Activated naive CD8-positive, alpha-beta T cell treated with anti-CD3 and anti-CD28 coated beads for 36 hours (primary cell): ENCODE measurements at regions not wholly inside any gene's neighbourhood (a gene's known extent, or its start where the extent isn't known, plus 50 kb on each side); places are given as distances from the start of the nearest gene placed in this dataset.
A peak's percentile ranks its signal among the peaks of the same experiment; 100 is the strongest.
"Not testable (repeated sequence)": the region's sequence is repeated elsewhere in the genome, so short reads cannot be mapped to it uniquely, and the experiment has no call there.

Experiments used
- DNase-seq: peaks from one replicate; pipeline ENCODE4 v3.0.0; 2021
- H3K27ac Mint-ChIP-seq: one replicate; pipeline ENCODE4 v1.8.0; 2022; ENCODE audit warnings: mild to moderate bottlenecking, moderate library complexity, mixed read lengths
- H3K27me3 Mint-ChIP-seq: one replicate; pipeline ENCODE4 v1.8.0; 2022; ENCODE audit warnings: mild to moderate bottlenecking, mixed read lengths
- H3K36me3 Mint-ChIP-seq: one replicate; pipeline ENCODE4 v1.8.0; 2021; ENCODE audit warnings: mild to moderate bottlenecking, mixed read lengths
- H3K4me1 Mint-ChIP-seq: one replicate; pipeline ENCODE4 v1.8.0; 2021; ENCODE audit warnings: mixed read lengths
- H3K4me3 Mint-ChIP-seq: one replicate; pipeline ENCODE4 v1.8.0; 2022; ENCODE audit warnings: mild to moderate bottlenecking, moderate library complexity, mixed read lengths
- H3K9me3 Mint-ChIP-seq: one replicate; pipeline ENCODE4 v1.8.0; 2022; ENCODE audit warnings: mixed read lengths

DNA sequence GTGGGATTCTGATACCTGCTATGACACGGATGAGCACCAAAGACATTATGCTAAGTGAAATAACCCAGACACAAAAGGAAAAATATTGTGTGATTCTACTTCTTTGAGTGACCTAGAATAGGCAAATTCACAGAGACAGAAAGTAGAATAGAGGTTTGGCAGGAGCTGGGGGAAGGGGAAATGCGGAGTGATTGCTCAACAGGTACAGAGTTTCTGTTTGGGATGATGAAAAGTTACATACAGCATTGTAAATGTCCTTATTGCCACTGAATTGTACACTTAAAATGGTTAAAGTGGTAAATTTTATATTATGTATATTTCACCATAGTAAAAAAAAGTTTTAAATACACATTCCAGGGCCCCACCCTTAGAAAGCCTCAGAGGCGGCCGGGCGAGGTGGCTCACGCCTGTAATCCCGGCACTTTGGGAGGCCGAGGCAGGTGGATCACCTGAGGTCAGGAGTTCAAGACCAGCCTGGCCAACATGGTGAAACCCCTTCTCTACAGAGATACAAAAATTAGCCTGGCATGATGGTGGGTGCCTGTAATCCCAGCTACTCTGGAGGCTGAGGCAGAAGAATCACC, 72.3 kb downstream of the ARF6 start:
- H3K4me1 Mint-ChIP-seq, result peaks cover 36% of the 10 kb centered on the region
- not testable (repeated sequence) for H3K27me3 Mint-ChIP-seq, H3K9me3 Mint-ChIP-seq

DNA sequence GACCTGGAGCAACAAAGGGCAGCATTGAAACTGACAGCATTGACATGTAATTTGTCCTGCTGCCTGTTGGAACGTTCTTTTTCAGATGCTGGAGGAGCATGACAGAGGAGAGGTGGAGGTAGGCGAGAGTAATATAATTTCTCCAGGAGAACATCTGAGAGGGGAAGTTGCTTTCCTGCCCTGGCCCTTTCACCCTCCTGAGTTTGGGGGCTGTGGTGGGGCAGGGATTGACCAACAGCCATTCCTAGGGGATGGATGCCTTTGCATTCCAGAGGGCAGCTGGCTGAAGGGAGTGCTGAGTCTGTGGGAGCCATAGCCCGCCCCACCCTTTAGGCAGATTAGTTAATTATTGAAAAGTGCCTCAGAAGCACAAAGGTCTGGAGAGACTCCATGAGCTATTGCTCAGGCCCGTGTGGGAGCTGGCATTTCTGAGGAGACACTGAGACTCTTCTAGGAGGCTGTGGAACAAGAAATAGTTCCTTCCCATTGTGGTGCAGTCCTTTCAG, 73.5 kb downstream of the ARF6 start:
- no peak for DNase-seq
- Mint-ChIP-seq H3K9me3 (peaks cover 1% of the 10 kb centered on the region), H3K27me3 (no peaks in the 10 kb centered on the region), H3K27ac (no peak overlapping the region), H3K4me1 (peaks cover 42% of the 10 kb centered on the region), H3K36me3 (no peaks in the 10 kb centered on the region), H3K4me3 (no peak overlapping the region)

More for the DNA sequence above, 72.3 kb downstream of the ARF6 start:
- not testable (repeated sequence) for DNase-seq, H3K36me3 Mint-ChIP-seq, H3K4me3 Mint-ChIP-seq, H3K27ac Mint-ChIP-seq

DNA sequence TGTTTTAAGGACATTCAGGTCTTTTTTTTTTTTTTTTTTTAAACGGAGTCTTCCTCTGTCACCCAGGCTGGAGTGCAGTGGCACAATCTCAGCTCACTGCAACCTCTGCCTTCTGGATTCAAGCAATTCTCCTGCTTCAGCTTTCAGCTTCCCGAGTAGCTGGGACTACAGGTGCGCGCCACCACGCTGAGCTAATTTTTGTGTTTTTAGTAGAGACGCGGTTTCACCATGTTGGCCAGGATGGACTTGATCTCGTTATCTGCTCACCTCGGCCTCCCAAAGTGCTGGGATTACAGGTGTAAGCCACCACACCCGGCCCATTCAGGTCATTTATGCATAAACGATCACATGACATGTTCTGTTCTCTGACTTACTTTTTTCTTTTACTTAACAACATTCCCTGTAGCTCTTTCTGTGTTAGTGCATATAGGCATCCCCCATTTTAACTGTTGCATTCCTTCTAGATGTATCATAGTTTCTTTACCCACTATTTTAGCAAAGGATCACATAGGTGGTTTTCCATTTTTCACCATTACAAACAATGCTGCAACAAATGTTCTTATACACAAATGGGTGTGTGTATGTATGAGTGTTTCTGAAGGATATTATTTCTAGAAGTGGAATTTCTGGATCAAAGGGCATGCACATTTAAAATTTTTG, 74.2 kb downstream of the ARF6 start:
- DNase-seq, result no peak
- H3K27me3 Mint-ChIP-seq, result no peaks in the 10 kb centered on the region
- peaks cover 42% of the 10 kb centered on the region for H3K4me1 Mint-ChIP-seq
- H3K27ac Mint-ChIP-seq, result no peak overlapping the region
- H3K9me3 Mint-ChIP-seq, result peaks cover 1% of the 10 kb centered on the region
- H3K4me3 Mint-ChIP-seq, result no peak overlapping the region
- no peaks in the 10 kb centered on the region for H3K36me3 Mint-ChIP-seq

DNA sequence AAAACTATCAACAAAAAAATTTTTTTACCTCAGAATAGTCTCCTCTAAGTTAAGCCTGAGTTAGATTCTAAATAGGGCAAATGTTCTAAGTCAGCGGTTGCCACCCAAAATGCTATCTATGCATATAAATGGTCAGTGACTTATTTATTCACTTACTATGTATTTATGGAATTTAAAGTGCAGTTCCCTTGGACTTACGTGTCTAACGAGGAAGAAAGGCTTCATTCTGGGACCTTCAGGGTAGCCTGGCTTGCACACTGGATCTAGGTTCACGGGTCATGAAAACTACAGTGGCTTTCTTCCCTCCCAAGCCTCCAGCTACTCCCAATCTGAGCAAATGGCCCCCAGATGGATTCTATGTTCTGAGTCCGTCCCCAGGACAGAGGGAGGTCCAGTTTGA, 77.1 kb downstream of the ARF6 start:
- no peaks in the 10 kb centered on the region for H3K36me3 Mint-ChIP-seq
- peaks cover 43% of the 10 kb centered on the region for H3K4me1 Mint-ChIP-seq
- no peak for DNase-seq
- peak overlapping the region; percentile 98 for H3K27ac Mint-ChIP-seq
- H3K4me3 Mint-ChIP-seq, result peak overlapping the region; percentile 76
- H3K27me3 Mint-ChIP-seq, result no peaks in the 10 kb centered on the region
- H3K9me3 Mint-ChIP-seq, result no peaks in the 10 kb centered on the region

DNA sequence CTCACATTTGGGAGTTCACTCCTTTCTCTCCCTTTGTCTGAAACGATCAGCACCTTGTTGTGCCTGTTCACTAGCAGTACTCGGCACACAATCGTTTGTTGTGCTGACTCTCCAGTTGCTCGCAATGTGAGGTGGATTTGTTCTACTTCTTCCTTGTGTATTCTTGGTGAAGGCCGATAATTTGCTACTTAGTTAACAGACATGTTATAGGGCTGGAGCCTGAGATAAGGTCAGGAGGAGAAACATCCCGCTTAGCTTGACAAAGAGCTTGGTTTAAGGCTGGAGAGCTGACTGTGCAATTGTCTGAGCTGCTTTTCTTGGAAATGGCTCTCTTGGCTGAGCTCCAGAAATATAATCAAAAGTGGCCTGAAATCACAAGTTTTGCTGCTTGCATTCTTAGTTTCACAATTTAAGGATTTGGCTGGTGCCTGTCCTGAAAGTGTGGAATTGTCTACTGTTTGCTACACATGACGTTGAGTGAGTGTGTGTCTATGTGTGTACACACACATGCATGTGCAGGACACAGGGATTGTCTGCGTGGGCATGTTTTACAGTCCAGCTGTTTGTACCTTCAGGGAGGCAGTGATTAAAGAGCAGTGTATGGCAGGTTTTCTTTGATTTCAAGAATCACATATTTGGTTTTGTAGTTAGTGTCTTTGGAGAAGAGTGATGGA, 77.7 kb downstream of the ARF6 start:
- peak overlapping the region; percentile 98 for H3K27ac Mint-ChIP-seq
- H3K27me3 Mint-ChIP-seq, result no peaks in the 10 kb centered on the region
- peak overlapping the region; percentile 76 for H3K4me3 Mint-ChIP-seq
- DNase-seq, result no peak
- peaks cover 49% of the 10 kb centered on the region for H3K4me1 Mint-ChIP-seq
- H3K36me3 Mint-ChIP-seq, result no peaks in the 10 kb centered on the region
- no peaks in the 10 kb centered on the region for H3K9me3 Mint-ChIP-seq

DNA sequence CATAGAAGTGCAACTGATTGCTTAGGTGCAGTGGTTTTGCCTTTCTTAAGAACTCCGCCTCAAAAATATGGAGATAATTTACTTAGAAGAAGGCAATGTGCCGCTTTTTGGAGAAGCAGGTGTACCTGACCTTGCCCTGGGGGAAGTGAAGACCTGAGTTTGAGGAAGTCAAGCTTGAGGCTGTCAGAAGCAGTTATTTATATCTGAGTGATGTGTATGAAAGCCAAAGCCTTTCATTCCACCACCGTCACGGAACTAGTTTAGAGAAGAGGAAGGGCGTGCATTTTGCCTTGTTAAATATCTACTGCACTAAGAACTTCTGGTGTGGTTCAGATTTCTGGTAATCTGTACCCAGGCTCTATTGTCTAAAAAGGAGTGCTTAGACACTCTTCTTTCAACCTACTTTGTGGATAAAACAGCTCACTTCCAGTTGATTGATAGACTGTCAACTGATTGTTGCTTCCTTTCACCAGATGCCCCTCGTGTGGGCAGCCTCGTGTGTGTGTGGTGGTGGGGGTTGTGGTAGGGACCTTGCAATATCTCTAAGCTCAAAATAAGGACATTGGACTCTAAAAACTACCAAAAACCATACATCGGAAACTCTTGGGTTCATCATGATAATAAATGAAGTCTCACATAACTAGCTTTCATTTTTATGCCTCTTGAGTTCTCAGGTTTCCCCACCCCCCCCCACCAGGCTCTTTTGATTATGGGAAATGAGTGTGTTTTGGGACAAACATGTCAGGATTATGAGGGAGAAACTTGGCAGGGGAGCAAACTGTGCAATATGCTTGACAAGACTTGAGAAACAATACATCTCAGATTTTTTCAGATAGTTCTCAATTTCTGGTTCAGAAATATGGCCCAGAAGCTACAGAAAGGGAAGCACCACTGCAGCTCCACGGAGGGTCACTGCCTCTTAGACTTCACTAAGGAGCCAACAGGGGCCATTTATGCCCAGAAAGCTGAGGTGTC, 78.6 kb downstream of the ARF6 start:
- Mint-ChIP-seq H3K9me3 (no peaks in the 10 kb centered on the region), H3K36me3 (peaks cover under 1% of the 10 kb centered on the region), H3K4me3 (peak overlapping the region; percentile 76), H3K27ac (peak overlapping the region; percentile 98), H3K4me1 (peaks cover 54% of the 10 kb centered on the region), H3K27me3 (no peaks in the 10 kb centered on the region)
- peak; percentile 70 for DNase-seq

DNA sequence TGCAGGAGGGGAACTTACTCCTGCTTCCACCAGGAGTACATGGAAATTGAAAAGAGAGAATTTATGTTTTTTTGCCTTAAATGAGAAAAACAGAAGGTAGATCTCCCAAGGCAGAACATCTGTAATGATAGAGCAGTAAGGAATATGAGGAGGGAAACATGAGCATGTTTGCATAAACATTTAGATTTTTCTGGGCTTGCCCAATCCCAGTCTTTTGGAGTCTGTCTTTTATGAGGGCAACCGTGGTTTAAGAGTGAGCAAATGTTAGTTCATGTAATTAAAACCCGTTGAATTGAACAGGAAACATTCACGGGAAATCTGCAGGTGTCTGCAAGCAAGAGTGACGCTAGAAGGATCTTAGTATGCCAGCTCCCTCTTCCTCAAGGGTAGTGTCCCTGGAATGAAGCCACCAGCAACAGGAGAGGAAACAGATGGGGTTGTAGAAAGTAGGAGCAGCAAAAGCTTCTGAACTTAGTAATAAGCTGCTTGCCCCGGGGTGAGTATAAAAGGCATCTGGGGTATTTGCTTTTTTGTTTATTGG, 79.3 kb downstream of the ARF6 start:
- Mint-ChIP-seq H3K36me3 (peaks cover 1% of the 10 kb centered on the region), H3K27ac (peak overlapping the region; percentile 98), H3K4me1 (peaks cover 58% of the 10 kb centered on the region), H3K4me3 (peak overlapping the region; percentile 76), H3K9me3 (no peaks in the 10 kb centered on the region), H3K27me3 (no peaks in the 10 kb centered on the region)
- no peak for DNase-seq

DNA sequence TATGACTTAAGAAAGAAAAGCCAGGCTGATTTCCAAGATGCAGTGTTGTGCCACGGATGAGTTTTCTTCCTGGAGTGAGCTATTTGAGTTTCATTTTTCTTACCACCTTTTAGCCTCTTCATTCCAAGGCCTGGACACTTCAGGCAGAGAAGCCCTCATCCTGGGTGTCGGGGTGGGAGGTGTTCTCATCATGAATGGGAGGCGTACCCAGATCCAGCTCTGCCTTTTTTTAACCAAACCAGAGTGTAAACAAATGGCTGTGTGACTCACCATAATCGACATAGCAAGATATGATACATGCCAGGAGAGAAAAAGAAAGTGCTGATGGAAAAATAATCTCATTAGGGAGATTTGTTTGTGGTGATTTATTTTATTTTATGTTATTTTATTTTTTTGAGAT, 79.9 kb downstream of the ARF6 start:
- DNase-seq, result peak; percentile 43
- Mint-ChIP-seq H3K36me3 (peaks cover 1% of the 10 kb centered on the region), H3K27me3 (no peaks in the 10 kb centered on the region), H3K9me3 (no peaks in the 10 kb centered on the region), H3K4me1 (peaks cover 64% of the 10 kb centered on the region), H3K4me3 (peak overlapping the region; percentile 76), H3K27ac (peak overlapping the region; percentile 98)

DNA sequence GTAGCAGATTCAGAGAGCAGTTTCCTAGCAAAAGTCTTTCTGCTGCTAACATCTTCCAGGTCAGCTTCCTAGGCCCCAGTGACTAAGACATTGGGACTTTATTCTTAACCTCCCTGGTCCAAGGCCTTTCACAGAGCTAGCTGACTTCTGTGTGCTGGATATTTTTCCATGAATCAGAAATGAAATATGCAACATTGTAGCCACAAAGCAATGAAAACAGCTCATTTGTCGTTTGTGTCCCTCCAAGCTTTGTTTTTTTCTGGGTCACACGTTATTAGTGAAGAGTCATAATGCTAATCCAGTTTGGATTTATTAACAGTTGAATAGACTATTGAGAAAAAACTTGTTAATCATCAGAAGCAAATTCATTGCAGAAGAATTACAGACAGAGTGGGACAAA, 82.4 kb downstream of the ARF6 start:
- Mint-ChIP-seq H3K9me3 (no peaks in the 10 kb centered on the region), H3K4me1 (peaks cover 78% of the 10 kb centered on the region), H3K4me3 (no peak overlapping the region), H3K27me3 (no peaks in the 10 kb centered on the region), H3K36me3 (peaks cover 3% of the 10 kb centered on the region), H3K27ac (no peak overlapping the region)
- DNase-seq, result no peak

DNA sequence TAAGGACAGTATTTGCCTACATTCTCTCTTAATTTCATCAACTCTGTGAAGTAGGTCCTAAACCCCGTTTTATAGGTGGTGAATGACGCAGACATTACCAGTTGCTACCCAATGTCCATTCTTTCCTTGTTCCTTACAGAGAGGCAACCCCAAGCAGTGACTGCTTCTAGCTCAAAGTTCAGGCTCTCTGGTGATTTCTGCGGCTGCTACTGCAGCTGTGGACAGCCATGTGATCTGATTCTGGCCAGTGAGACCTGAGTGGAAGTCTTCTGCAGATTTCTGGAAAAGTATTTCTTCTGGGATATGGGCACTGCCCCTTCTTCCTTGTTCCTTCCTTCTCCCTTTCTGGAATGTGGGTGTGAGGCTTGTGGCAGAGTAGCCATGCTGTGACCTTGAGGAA, 82.9 kb downstream of the ARF6 start:
- H3K27ac Mint-ChIP-seq, result peak overlapping the region; percentile 65
- no peaks in the 10 kb centered on the region for H3K9me3 Mint-ChIP-seq

DNA sequence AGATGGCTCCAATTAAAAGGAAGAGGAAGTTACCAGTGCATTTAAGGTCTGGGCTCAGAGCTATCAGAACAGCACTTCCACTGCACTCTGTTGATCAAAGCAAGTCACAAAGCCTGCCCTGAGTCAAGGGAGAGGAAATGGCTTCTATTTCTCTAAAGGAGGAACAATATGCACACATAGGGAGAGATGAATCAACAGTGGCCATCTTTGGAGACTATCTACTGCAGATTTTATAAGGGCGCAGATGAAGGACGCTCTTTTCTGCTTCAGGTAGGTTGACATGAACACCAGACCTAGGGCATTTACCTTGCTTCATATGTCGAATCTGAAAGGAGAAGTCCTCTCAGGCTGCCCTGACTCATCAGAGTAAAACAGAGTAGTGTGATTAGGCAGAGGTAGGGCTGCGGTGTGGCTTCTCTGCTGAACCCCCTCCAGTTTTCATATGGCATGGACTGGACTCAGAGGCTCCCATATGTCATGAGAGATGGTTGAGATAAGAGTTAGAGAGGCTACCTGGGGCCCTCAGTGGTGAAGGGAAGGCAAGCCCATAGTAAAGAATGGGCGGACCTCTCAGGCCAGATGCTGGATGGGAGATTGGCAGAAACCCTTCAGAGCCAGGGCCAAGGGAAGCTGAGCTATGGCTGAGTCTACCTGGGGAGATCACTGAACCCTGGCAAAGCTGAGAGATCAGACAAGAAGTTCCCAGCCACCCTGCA, 84.4 kb downstream of the ARF6 start:
- H3K4me3 Mint-ChIP-seq, result peak overlapping the region; percentile 68

More for the DNA sequence above, 82.9 kb downstream of the ARF6 start:
- Mint-ChIP-seq H3K4me3 (no peak overlapping the region), H3K27me3 (no peaks in the 10 kb centered on the region), H3K36me3 (peaks cover 3% of the 10 kb centered on the region), H3K4me1 (peaks cover 78% of the 10 kb centered on the region)
- DNase-seq, result no peak

DNA sequence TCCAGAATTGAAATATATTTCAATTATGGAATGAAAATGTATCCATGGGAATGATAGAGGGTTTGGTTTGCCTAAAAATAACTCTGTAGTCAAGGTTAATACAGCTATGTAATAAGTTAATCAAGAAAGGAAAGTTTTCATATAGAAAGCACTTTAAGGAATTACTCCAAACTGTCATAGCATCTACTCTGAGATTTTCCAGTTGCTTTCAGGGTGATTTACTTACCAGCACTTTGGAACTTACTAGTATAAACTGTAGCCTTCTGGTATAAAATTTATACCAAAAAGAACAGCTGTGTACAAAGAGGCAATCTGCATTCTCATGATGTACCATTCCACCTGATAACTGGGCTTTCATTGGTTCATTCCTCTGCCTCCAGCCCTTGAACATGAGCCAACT, 87.1 kb downstream of the ARF6 start:
- H3K4me1 Mint-ChIP-seq, result peaks cover 84% of the 10 kb centered on the region
- no peak overlapping the region for H3K27ac Mint-ChIP-seq
- no peaks in the 10 kb centered on the region for H3K9me3 Mint-ChIP-seq
- H3K4me3 Mint-ChIP-seq, result no peak overlapping the region
- H3K27me3 Mint-ChIP-seq, result no peaks in the 10 kb centered on the region
- DNase-seq, result no peak
- H3K36me3 Mint-ChIP-seq, result peaks cover 9% of the 10 kb centered on the region

More for the DNA sequence above, 84.4 kb downstream of the ARF6 start:
- peak; percentile 46 for DNase-seq
- Mint-ChIP-seq H3K4me1 (peaks cover 76% of the 10 kb centered on the region), H3K27ac (peak overlapping the region; percentile 90), H3K9me3 (no peaks in the 10 kb centered on the region), H3K36me3 (peaks cover 6% of the 10 kb centered on the region), H3K27me3 (no peaks in the 10 kb centered on the region)

DNA sequence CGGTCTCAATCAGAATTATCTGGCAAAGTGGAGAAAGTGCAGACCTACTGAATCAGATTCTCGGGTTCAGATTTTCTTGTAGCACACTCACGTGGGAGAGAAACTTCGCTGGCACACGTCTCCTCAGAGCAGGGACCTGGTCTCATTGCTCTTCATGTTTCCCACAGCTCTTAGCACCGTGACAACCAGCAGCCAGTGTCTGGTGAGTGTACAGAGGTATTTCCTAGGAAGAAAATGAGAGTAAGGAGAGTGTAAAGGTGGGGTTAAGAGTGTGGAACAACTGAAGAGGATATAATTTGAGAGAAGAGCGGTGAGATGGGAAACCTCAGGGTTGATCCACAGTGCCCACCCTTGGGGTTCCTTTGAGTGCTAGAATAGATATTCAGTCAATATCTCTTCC, 89.2 kb downstream of the ARF6 start:
- Mint-ChIP-seq H3K27me3 (no peaks in the 10 kb centered on the region), H3K4me3 (no peak overlapping the region), H3K9me3 (no peaks in the 10 kb centered on the region)

DNA sequence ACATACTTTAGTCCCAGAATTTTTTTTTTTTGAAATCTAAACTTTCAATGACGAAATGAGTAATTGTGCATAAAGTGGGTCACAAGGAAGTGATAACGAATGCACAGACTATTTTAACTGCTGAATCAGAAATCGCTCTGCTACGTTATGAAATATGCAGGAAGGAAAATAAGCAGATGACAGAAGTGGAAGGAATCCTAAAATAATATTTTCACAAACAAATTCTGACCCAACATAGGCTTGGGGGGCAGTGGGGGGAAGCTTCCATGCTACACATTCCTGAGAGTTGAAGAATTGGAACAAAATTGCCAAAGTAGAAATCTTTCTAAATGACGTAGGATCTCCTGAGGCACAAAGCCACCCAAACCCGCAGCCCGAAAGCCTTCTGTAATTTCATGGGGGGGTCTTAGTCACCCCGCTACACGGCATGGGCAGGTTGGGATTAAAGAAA, 89.6 kb downstream of the ARF6 start:
- H3K36me3 Mint-ChIP-seq, result peaks cover 7% of the 10 kb centered on the region
- DNase-seq, result no peak
- H3K9me3 Mint-ChIP-seq, result no peaks in the 10 kb centered on the region
- no peak overlapping the region for H3K4me3 Mint-ChIP-seq
- peaks cover 77% of the 10 kb centered on the region for H3K4me1 Mint-ChIP-seq
- H3K27me3 Mint-ChIP-seq, result no peaks in the 10 kb centered on the region
- no peak overlapping the region for H3K27ac Mint-ChIP-seq

More for the DNA sequence above, 89.2 kb downstream of the ARF6 start:
- Mint-ChIP-seq H3K4me1 (peaks cover 79% of the 10 kb centered on the region), H3K27ac (no peak overlapping the region), H3K36me3 (peaks cover 7% of the 10 kb centered on the region)
- DNase-seq, result no peak
